K562 (cell line): ENCODE measurements at regions not wholly inside any gene's neighbourhood (a gene's known extent, or its start where the extent isn't known, plus 50 kb on each side); places are given as distances from the start of the nearest gene placed in this dataset. TPM values are rescaled to one million over a fixed set of nuclear protein-coding genes. Genes with fewer than 3 reads are reported as not detected.

Experiments used
- small RNA-seq: library from RNA; depleted of rRNA; stranded (forward); fragments of <200 nt; gene quantifications from one replicate; pipeline ENCODE3, GENCODE V24; 2014

Small RNA genes in the stretch of these regions (small RNA-seq; reads per million reads assigned to genes)
- gene AC024581.2 (not detected), gene RNU6-1232P (not detected)
